ENCODE measurements at regions not wholly inside any gene's neighbourhood (a gene's known extent, or its start where the extent isn't known, plus 50 kb on each side); places are given as distances from the start of the nearest gene placed in this dataset.

DNA sequence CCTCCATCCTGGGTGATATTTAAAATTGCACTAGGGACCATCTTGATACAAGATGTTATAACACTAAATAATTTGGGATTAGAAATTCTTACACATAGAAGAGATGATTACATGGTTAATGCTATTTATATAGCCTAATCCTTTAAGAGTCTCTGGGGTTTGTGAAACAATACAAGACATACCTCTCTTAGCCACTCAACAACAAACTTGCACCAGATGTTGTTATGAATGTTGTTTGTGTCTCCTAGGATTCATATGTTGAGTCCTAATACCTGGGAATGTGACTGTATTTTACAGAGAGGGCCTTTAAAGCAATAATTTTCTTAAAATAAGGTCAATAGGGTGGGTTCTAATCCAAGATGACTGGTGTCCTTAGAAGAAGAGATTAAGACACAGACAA is 678.3 kb downstream of the NYAP2 start:
- peak overlapping the region; percentile 9 for H3K27ac ChIP-seq (ENCODE audit: insufficient read depth, low read length)
- H3K79me2 ChIP-seq (ENCODE audit: control insufficient read depth, insufficient read depth, low read length), result no peaks in the 10 kb centered on the region
- no peak overlapping the region for H3K9ac ChIP-seq (ENCODE audit: insufficient read depth, low read length)
- no peak for DNase-seq (ENCODE audit: low read depth in 2 of 2)
- H3K27me3 ChIP-seq (ENCODE audit: control insufficient read depth, insufficient read depth, low read length), result no peaks in the 10 kb centered on the region
- no peak overlapping the region for H2AFZ ChIP-seq (ENCODE audit: low read length)
- H3K4me3 ChIP-seq (replicated peaks in 1 of 4; ENCODE audit: control extremely low read depth in 1 of 4, insufficient read depth in 1 of 4, low read depth in 3 of 4, low read length in 4 of 4), result no peak overlapping the region
- H3K36me3 ChIP-seq (ENCODE audit: control insufficient read depth, insufficient read depth, low read length), result no peaks in the 10 kb centered on the region
- no peak overlapping the region for H3K4me2 ChIP-seq (ENCODE audit: extremely low read depth, insufficient read depth, low read length)
- no peaks in the 10 kb centered on the region for H3K9me3 ChIP-seq (ENCODE audit: control insufficient read depth, insufficient read depth, low read depth, low read length)
- peaks cover 20% of the 10 kb centered on the region for H3K4me1 ChIP-seq (ENCODE audit: control insufficient read depth, extremely low read depth, insufficient read depth, low read length)
- H4K20me1 ChIP-seq (ENCODE audit: control insufficient read depth, extremely low read depth, insufficient read depth, low read length), result no peaks in the 10 kb centered on the region
- TF ChIP-seq EZH2 (IDR thresholded peaks at IDR 0.05; ENCODE audit: low read length, missing control alignments), result no peak

- no peak for TF ChIP-seq EZH2 (IDR thresholded peaks at IDR 0.05; ENCODE audit: low read length, missing control alignments)
- no peaks in the 10 kb centered on the region for H4K20me1 ChIP-seq (ENCODE audit: control insufficient read depth, extremely low read depth, insufficient read depth, low read length)
- H3K27ac ChIP-seq (ENCODE audit: insufficient read depth, low read length), result no peak overlapping the region
- H3K9ac ChIP-seq (ENCODE audit: insufficient read depth, low read length), result no peak overlapping the region
- no peaks in the 10 kb centered on the region for H3K9me3 ChIP-seq (ENCODE audit: control insufficient read depth, insufficient read depth, low read depth, low read length)
- no peaks in the 10 kb centered on the region for H3K27me3 ChIP-seq (ENCODE audit: control insufficient read depth, insufficient read depth, low read length)
- H3K4me2 ChIP-seq (ENCODE audit: extremely low read depth, insufficient read depth, low read length), result peak overlapping the region; percentile 35
- no peak overlapping the region for H2AFZ ChIP-seq (ENCODE audit: low read length)
- no peak overlapping the region for H3K4me3 ChIP-seq (replicated peaks in 1 of 4; ENCODE audit: control extremely low read depth in 1 of 4, insufficient read depth in 1 of 4, low read depth in 3 of 4, low read length in 4 of 4)
- no peaks in the 10 kb centered on the region for H3K79me2 ChIP-seq (ENCODE audit: control insufficient read depth, insufficient read depth, low read length)
- H3K36me3 ChIP-seq (ENCODE audit: control insufficient read depth, insufficient read depth, low read length), result no peaks in the 10 kb centered on the region
- DNase-seq (ENCODE audit: low read depth in 2 of 2), result peak; percentile 30 to 84
- peaks cover 20% of the 10 kb centered on the region for H3K4me1 ChIP-seq (ENCODE audit: control insufficient read depth, extremely low read depth, insufficient read depth, low read length)
These were observed 677.5 kb downstream of the NYAP2 start for GRCh38 chr2:226077031-226077430.

- TF ChIP-seq EZH2 (IDR thresholded peaks at IDR 0.05; ENCODE audit: low read length, missing control alignments) (no peak), CTCF (conservative IDR thresholded peaks at IDR 0.05 in 1 of 2, IDR thresholded peaks at IDR 0.05 in 1 of 2; ENCODE audit: low read depth in 1 of 2, low read length in 2 of 2) (no peak)
- Histone ChIP-seq H3K79me2 (ENCODE audit: control insufficient read depth, insufficient read depth, low read length) (no peaks in the 10 kb centered on the region), H3K36me3 (ENCODE audit: control insufficient read depth, insufficient read depth, low read length) (no peaks in the 10 kb centered on the region), H2AFZ (ENCODE audit: low read length) (no peak overlapping the region), H3K9ac (ENCODE audit: insufficient read depth, low read length) (no peak overlapping the region), H3K9me3 (ENCODE audit: control insufficient read depth, insufficient read depth, low read depth, low read length) (no peaks in the 10 kb centered on the region), H3K4me2 (ENCODE audit: extremely low read depth, insufficient read depth, low read length) (no peak overlapping the region), H3K4me3 (replicated peaks in 1 of 4; ENCODE audit: control extremely low read depth in 1 of 4, insufficient read depth in 1 of 4, low read depth in 3 of 4, low read length in 4 of 4) (no peak overlapping the region), H3K27ac (ENCODE audit: insufficient read depth, low read length) (no peak overlapping the region), H4K20me1 (ENCODE audit: control insufficient read depth, extremely low read depth, insufficient read depth, low read length) (no peaks in the 10 kb centered on the region), H3K4me1 (ENCODE audit: control insufficient read depth, extremely low read depth, insufficient read depth, low read length) (peaks cover 20% of the 10 kb centered on the region), H3K27me3 (ENCODE audit: control insufficient read depth, insufficient read depth, low read length) (no peaks in the 10 kb centered on the region)
- peak in 1 of 2 donors; percentile 41 for DNase-seq (ENCODE audit: low read depth in 2 of 2)
These were observed 677.0 kb downstream of the NYAP2 start for GRCh38 chr2:226076529-226076928.

GRCh38 chr2:226074391-226074790 is 674.9 kb downstream of the NYAP2 start:
- Histone ChIP-seq H3K27ac (ENCODE audit: insufficient read depth, low read length) (no peak overlapping the region), H3K9me3 (ENCODE audit: control insufficient read depth, insufficient read depth, low read depth, low read length) (no peaks in the 10 kb centered on the region), H4K20me1 (ENCODE audit: control insufficient read depth, extremely low read depth, insufficient read depth, low read length) (no peaks in the 10 kb centered on the region), H3K4me3 (replicated peaks in 1 of 4; ENCODE audit: control extremely low read depth in 1 of 4, insufficient read depth in 1 of 4, low read depth in 3 of 4, low read length in 4 of 4) (no peak overlapping the region), H3K9ac (ENCODE audit: insufficient read depth, low read length) (no peak overlapping the region), H3K27me3 (ENCODE audit: control insufficient read depth, insufficient read depth, low read length) (no peaks in the 10 kb centered on the region), H3K4me1 (ENCODE audit: control insufficient read depth, extremely low read depth, insufficient read depth, low read length) (peaks cover 15% of the 10 kb centered on the region), H2AFZ (ENCODE audit: low read length) (no peak overlapping the region), H3K79me2 (ENCODE audit: control insufficient read depth, insufficient read depth, low read length) (no peaks in the 10 kb centered on the region), H3K36me3 (ENCODE audit: control insufficient read depth, insufficient read depth, low read length) (no peaks in the 10 kb centered on the region), H3K4me2 (ENCODE audit: extremely low read depth, insufficient read depth, low read length) (no peak overlapping the region)
- TF ChIP-seq EZH2 (IDR thresholded peaks at IDR 0.05; ENCODE audit: low read length, missing control alignments), result no peak
- no peak for TF ChIP-seq CTCF (conservative IDR thresholded peaks at IDR 0.05 in 1 of 2, IDR thresholded peaks at IDR 0.05 in 1 of 2; ENCODE audit: low read depth in 1 of 2, low read length in 2 of 2)
- peak in 1 of 2 donors; percentile 35 for DNase-seq (ENCODE audit: low read depth in 2 of 2)
